UCSD-AML1 (cell line): ENCODE measurements at regions not wholly inside any gene's neighbourhood (a gene's known extent, or its start where the extent isn't known, plus 50 kb on each side); places are given as distances from the start of the nearest gene placed in this dataset.

Source experiments
- DNase-seq: peaks from one replicate; lab custom pipeline; 2025; ENCODE audit not compliant: unreplicated experiment; lab: John Stamatoyannopoulos, UW

GRCh38 chr18:23341983-23342382 is 111.1 kb upstream of the RIOK3 start:
- DNase-seq: no peak

- DNase-seq: no peak
Measured at GRCh38 chr18:23342506-23342905, 110.6 kb upstream of the RIOK3 start.

GRCh38 chr18:23350188-23350587 is 102.9 kb upstream of the RIOK3 start:
- DNase-seq: no peak

- DNase-seq: no peak
Measured at GRCh38 chr18:23351521-23351920, 101.6 kb upstream of the RIOK3 start.

GRCh38 chr18:23352042-23352441 is 101.0 kb upstream of the RIOK3 start:
- DNase-seq: no peak

GRCh38 chr18:23353459-23353858 is 99.6 kb upstream of the RIOK3 start:
- no peak for DNase-seq

GRCh38 chr18:23354625-23355024 is 98.5 kb upstream of the RIOK3 start:
- no peak for DNase-seq

GRCh38 chr18:23355206-23355605 is 97.9 kb upstream of the RIOK3 start:
- no peak for DNase-seq

GRCh38 chr18:23356424-23356823 is 96.7 kb upstream of the RIOK3 start:
- no peak for DNase-seq

- no peak for DNase-seq
Measured at GRCh38 chr18:23356915-23357601, 96.0 kb upstream of the RIOK3 start.

- DNase-seq: no peak
Measured at GRCh38 chr18:23357996-23358594, 95.0 kb upstream of the RIOK3 start.

- DNase-seq: no peak
Measured at GRCh38 chr18:23359421-23359820, 93.7 kb upstream of the RIOK3 start.

GRCh38 chr18:23363865-23364570 is 89.1 kb upstream of the RIOK3 start:
- no peak for DNase-seq

GRCh38 chr18:23365602-23366001 is 87.5 kb upstream of the RIOK3 start:
- DNase-seq: no peak

- DNase-seq: no peak
Measured at GRCh38 chr18:23369266-23369665, 83.8 kb upstream of the RIOK3 start.

GRCh38 chr18:23373570-23373969 is 79.5 kb upstream of the RIOK3 start:
- DNase-seq: no peak

GRCh38 chr18:23377669-23378301 is 75.3 kb upstream of the RIOK3 start:
- no peak for DNase-seq

GRCh38 chr18:23378302-23378686 is 74.8 kb upstream of the RIOK3 start:
- no peak for DNase-seq

GRCh38 chr18:23380001-23380550 is 73.0 kb upstream of the RIOK3 start:
- peak; percentile 31 for DNase-seq

GRCh38 chr18:23380817-23381216 is 72.3 kb upstream of the RIOK3 start:
- no peak for DNase-seq

GRCh38 chr18:23383494-23383893 is 69.6 kb upstream of the RIOK3 start:
- DNase-seq: no peak
